ENCODE measurements at regions not wholly inside any gene's neighbourhood (a gene's known extent, or its start where the extent isn't known, plus 50 kb on each side); places are given as distances from the start of the nearest gene placed in this dataset.

GRCh38 chr14:98950353-98950895 is 321.6 kb downstream of the BCL11B start:
- TF ChIP-seq, protein P1, sequence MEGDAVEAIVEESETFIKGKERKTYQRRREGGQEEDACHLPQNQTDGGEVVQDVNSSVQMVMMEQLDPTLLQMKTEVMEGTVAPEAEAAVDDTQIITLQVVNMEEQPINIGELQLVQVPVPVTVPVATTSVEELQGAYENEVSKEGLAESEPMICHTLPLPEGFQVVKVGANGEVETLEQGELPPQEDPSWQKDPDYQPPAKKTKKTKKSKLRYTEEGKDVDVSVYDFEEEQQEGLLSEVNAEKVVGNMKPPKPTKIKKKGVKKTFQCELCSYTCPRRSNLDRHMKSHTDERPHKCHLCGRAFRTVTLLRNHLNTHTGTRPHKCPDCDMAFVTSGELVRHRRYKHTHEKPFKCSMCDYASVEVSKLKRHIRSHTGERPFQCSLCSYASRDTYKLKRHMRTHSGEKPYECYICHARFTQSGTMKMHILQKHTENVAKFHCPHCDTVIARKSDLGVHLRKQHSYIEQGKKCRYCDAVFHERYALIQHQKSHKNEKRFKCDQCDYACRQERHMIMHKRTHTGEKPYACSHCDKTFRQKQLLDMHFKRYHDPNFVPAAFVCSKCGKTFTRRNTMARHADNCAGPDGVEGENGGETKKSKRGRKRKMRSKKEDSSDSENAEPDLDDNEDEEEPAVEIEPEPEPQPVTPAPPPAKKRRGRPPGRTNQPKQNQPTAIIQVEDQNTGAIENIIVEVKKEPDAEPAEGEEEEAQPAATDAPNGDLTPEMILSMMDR (IDR thresholded peaks at IDR 0.05; ENCODE audit: poor library complexity), result no peak
- no peak for TF ChIP-seq EZH2phosphoT487 (IDR thresholded peaks at IDR 0.05; ENCODE audit: low read depth, severe bottlenecking, unreplicated experiment)
